Osteoblast (primary cell): ENCODE measurements at regions not wholly inside any gene's neighbourhood (a gene's known extent, or its start where the extent isn't known, plus 50 kb on each side); places are given as distances from the start of the nearest gene placed in this dataset.
"Not testable (repeated sequence)": the region's sequence is repeated elsewhere in the genome, so short reads cannot be mapped to it uniquely, and the experiment has no call there.

Experiments
- DNase-seq: peaks from one replicate; pipeline ENCODE4 v3.0.0; 2011; ENCODE audit warnings: low spot score, mixed read lengths; ENCODE audit not compliant: insufficient read length; ENCODE audit errors: missing footprints
- H2AFZ ChIP-seq: 2 replicates; pipeline ENCODE4 v1.6.0; 2011; ENCODE audit warnings: mild to moderate bottlenecking, low read length
- H3K27ac ChIP-seq: 2 replicates; pipeline ENCODE4 v1.5.1; 2011; ENCODE audit warnings: mild to moderate bottlenecking, low read depth, low read length, moderate library complexity
- H3K27me3 ChIP-seq: 2 replicates; pipeline ENCODE4 v1.6.0; 2012; ENCODE audit warnings: mild to moderate bottlenecking, control low read depth, inconsistent platforms, low read length, moderate library complexity; ENCODE audit not compliant: insufficient read depth
- H3K36me3 ChIP-seq: 2 replicates; pipeline ENCODE4 v1.5.1; 2011; ENCODE audit warnings: mild to moderate bottlenecking, low read length, control low read depth, moderate library complexity; ENCODE audit not compliant: insufficient read depth
- H3K4me1 ChIP-seq: 2 replicates; pipeline ENCODE4 v1.5.1; 2011; ENCODE audit warnings: mild to moderate bottlenecking, low read length, control low read depth, moderate library complexity; ENCODE audit not compliant: insufficient read depth
- H3K4me2 ChIP-seq: 2 replicates; pipeline ENCODE4 v1.6.0; 2011; ENCODE audit warnings: mild to moderate bottlenecking, low read length; ENCODE audit not compliant: insufficient read depth
- H3K4me3 ChIP-seq: fragments of 200-600 bp; sonication (generic); 3 replicates; pipeline ENCODE4 v1.5.1; 2012; ENCODE audit warnings: mild to moderate bottlenecking, low read length, inconsistent platforms; ENCODE audit not compliant: insufficient read depth
- H3K79me2 ChIP-seq: 2 replicates; pipeline ENCODE4 v1.6.0; 2012; ENCODE audit warnings: mild to moderate bottlenecking, low read length, control low read depth, inconsistent platforms; ENCODE audit not compliant: insufficient read depth
- H3K9me3 ChIP-seq: 2 replicates; pipeline ENCODE4 v1.5.1; 2011; ENCODE audit warnings: low read depth, low read length, control low read depth
- H4K20me1 ChIP-seq: 2 replicates; pipeline ENCODE4 v1.6.0; 2012; ENCODE audit warnings: mild to moderate bottlenecking, low read length, control low read depth; ENCODE audit not compliant: insufficient read depth
- CTCF ChIP-seq: IDR thresholded peaks from 2 replicates; pipeline ENCODE4 v1.5.1; 2011; ENCODE audit warnings: mild to moderate bottlenecking, low read depth, low read length, moderate library complexity; ENCODE audit errors: extremely low read depth

GRCh38 chr5:153276151-153276550 lies 214.3 kb upstream of the GRIA1 start:
- Histone ChIP-seq H3K9me3 (no peaks in the 10 kb centered on the region), H2AFZ (no peak overlapping the region), H3K4me2 (no peak overlapping the region), H3K4me3 (no peak overlapping the region), H3K79me2 (no peaks in the 10 kb centered on the region), H3K27me3 (no peaks in the 10 kb centered on the region), H3K36me3 (no peaks in the 10 kb centered on the region), H3K4me1 (no peaks in the 10 kb centered on the region), H3K27ac (no peak overlapping the region), H4K20me1 (no peaks in the 10 kb centered on the region)
- no peak for TF ChIP-seq CTCF
- no peak for DNase-seq

- H3K27ac ChIP-seq, H3K36me3 ChIP-seq, H4K20me1 ChIP-seq, H3K4me1 ChIP-seq, H3K79me2 ChIP-seq, DNase-seq, H3K4me3 ChIP-seq, H3K4me2 ChIP-seq, H3K27me3 ChIP-seq, H3K9me3 ChIP-seq, H2AFZ ChIP-seq: not testable (repeated sequence)
Observed at GRCh38 chr5:153296251-153296844, 194.1 kb upstream of the GRIA1 start.

GRCh38 chr5:153299891-153300290 lies 190.6 kb upstream of the GRIA1 start:
- Histone ChIP-seq H3K27ac (no peak overlapping the region), H3K4me2 (no peak overlapping the region), H2AFZ (no peak overlapping the region), H3K4me3 (no peak overlapping the region), H3K9me3 (no peaks in the 10 kb centered on the region), H3K4me1 (no peaks in the 10 kb centered on the region), H3K27me3 (no peaks in the 10 kb centered on the region), H4K20me1 (no peaks in the 10 kb centered on the region), H3K79me2 (no peaks in the 10 kb centered on the region), H3K36me3 (no peaks in the 10 kb centered on the region)
- no peak for DNase-seq
- TF ChIP-seq CTCF, result no peak

GRCh38 chr5:153308282-153308681 lies 182.2 kb upstream of the GRIA1 start:
- Histone ChIP-seq H2AFZ (no peak overlapping the region), H3K4me3 (no peak overlapping the region), H3K27ac (no peak overlapping the region), H3K4me2 (no peak overlapping the region), H3K9me3 (no peaks in the 10 kb centered on the region), H4K20me1 (no peaks in the 10 kb centered on the region), H3K4me1 (no peaks in the 10 kb centered on the region), H3K36me3 (no peaks in the 10 kb centered on the region), H3K79me2 (no peaks in the 10 kb centered on the region), H3K27me3 (no peaks in the 10 kb centered on the region)
- DNase-seq, result no peak
- no peak for TF ChIP-seq CTCF
